Calu3 (cell line): ENCODE measurements at regions not wholly inside any gene's neighbourhood (a gene's known extent, or its start where the extent isn't known, plus 50 kb on each side); places are given as distances from the start of the nearest gene placed in this dataset.
"Not testable (repeated sequence)": the region's sequence is repeated elsewhere in the genome, so short reads cannot be mapped to it uniquely, and the experiment has no call there.

Experiments
- BruUV-seq: library from RNA; stranded (reverse); fragments of 400-500 nt; replicated peaks from 2 replicates; lab custom pipeline; 2021; lab: Mats Ljungman, UMichigan
- CTCF ChIA-PET: fragments of 300-600 bp; sonication (Branson Sonifier 250); formaldehyde crosslinking; loops from one replicate; lab custom pipeline; 2022; ENCODE audit warnings: antibody characterized with exemption; lab: Charles Lee
- DNase-seq: peaks from one replicate; pipeline ENCODE4 v3.0.0; 2022
- H3K27ac Mint-ChIP-seq: one replicate; pipeline ENCODE4 v1.8.0; 2022; ENCODE audit warnings: mixed read lengths; ENCODE audit not compliant: unreplicated experiment
- H3K27me3 Mint-ChIP-seq: one replicate; pipeline ENCODE4 v1.8.0; 2022; ENCODE audit warnings: mixed read lengths; ENCODE audit not compliant: unreplicated experiment
- H3K36me3 Mint-ChIP-seq: one replicate; pipeline ENCODE4 v1.8.0; 2022; ENCODE audit warnings: mild to moderate bottlenecking, moderate library complexity, mixed read lengths; ENCODE audit not compliant: insufficient read depth, unreplicated experiment
- H3K4me1 Mint-ChIP-seq: one replicate; pipeline ENCODE4 v1.8.0; 2022; ENCODE audit warnings: mild to moderate bottlenecking, low read depth, mixed read lengths; ENCODE audit not compliant: unreplicated experiment
- H3K4me3 Mint-ChIP-seq: one replicate; pipeline ENCODE4 v1.8.0; 2022; ENCODE audit warnings: mild to moderate bottlenecking, low read depth, moderate library complexity, mixed read lengths; ENCODE audit not compliant: unreplicated experiment
- H3K9me3 Mint-ChIP-seq: one replicate; pipeline ENCODE4 v1.8.0; 2022; ENCODE audit warnings: low read depth, mixed read lengths; ENCODE audit not compliant: unreplicated experiment
- CTCF ChIP-seq: fragments of 200-600 bp; IDR thresholded peaks from one replicate; pipeline ENCODE4 v1.8.0; 2022; ENCODE audit warnings: antibody characterized with exemption; ENCODE audit not compliant: unreplicated experiment
- intact Hi-C: fragments of 100-400 bp; cut with micrococcal nuclease; formaldehyde crosslinking; loops from one replicate; pipeline ENCODE4 v1.10.0; 2022; ENCODE audit not compliant: unreplicated experiment

GRCh38 chr18:1542230-1542774 is 637.6 kb downstream of the ADCYAP1 start:
- CTCF ChIA-PET = no interaction called here
- no peaks in the 10 kb centered on the region for H3K4me1 Mint-ChIP-seq
- BruUV-seq = no TSS peak
- H3K9me3 Mint-ChIP-seq = peaks cover 2% of the 10 kb centered on the region
- no peak overlapping the region for H3K4me3 Mint-ChIP-seq
- H3K36me3 Mint-ChIP-seq = no peaks in the 10 kb centered on the region
- H3K27me3 Mint-ChIP-seq = no peaks in the 10 kb centered on the region
- TF ChIP-seq CTCF = no peak
- no peak overlapping the region for H3K27ac Mint-ChIP-seq
- intact Hi-C loops = no loop called here
- DNase-seq = no peak

GRCh38 chr18:1544016-1544415 is 639.3 kb downstream of the ADCYAP1 start:
- Mint-ChIP-seq H3K9me3 (peaks cover 2% of the 10 kb centered on the region), H3K4me3 (no peak overlapping the region), H3K4me1 (no peaks in the 10 kb centered on the region), H3K36me3 (no peaks in the 10 kb centered on the region), H3K27ac (no peak overlapping the region), H3K27me3 (no peaks in the 10 kb centered on the region)
- BruUV-seq = no TSS peak
- CTCF ChIA-PET = interaction anchor here (0.5 kb wide), 1 partner anchor 111 kb away, joined by 12 read pairs; no protein-coding TSS in a partner anchor
- no peak for TF ChIP-seq CTCF
- no peak for DNase-seq
- intact Hi-C loops = no loop called here

GRCh38 chr18:1557711-1558110 is 653.0 kb downstream of the ADCYAP1 start:
- H3K27me3 Mint-ChIP-seq, DNase-seq, H3K4me1 Mint-ChIP-seq, H3K9me3 Mint-ChIP-seq, H3K27ac Mint-ChIP-seq, intact Hi-C loops, H3K36me3 Mint-ChIP-seq, BruUV-seq, CTCF ChIA-PET, H3K4me3 Mint-ChIP-seq: not testable (repeated sequence)

GRCh38 chr18:1559563-1559962 is 654.9 kb downstream of the ADCYAP1 start:
- H3K27ac Mint-ChIP-seq = no peak overlapping the region
- DNase-seq = no peak
- BruUV-seq = no TSS peak
- intact Hi-C loops = no loop called here
- CTCF ChIA-PET = no interaction called here
- H3K36me3 Mint-ChIP-seq = no peaks in the 10 kb centered on the region
- TF ChIP-seq CTCF = no peak
- no peaks in the 10 kb centered on the region for H3K27me3 Mint-ChIP-seq
- H3K9me3 Mint-ChIP-seq = peaks cover 8% of the 10 kb centered on the region
- H3K4me1 Mint-ChIP-seq = no peaks in the 10 kb centered on the region
- no peak overlapping the region for H3K4me3 Mint-ChIP-seq

GRCh38 chr18:1564793-1565192 is 660.1 kb downstream of the ADCYAP1 start:
- Mint-ChIP-seq H3K9me3 (no peaks in the 10 kb centered on the region), H3K36me3 (no peaks in the 10 kb centered on the region), H3K4me1 (no peaks in the 10 kb centered on the region), H3K27me3 (no peaks in the 10 kb centered on the region), H3K4me3 (no peak overlapping the region), H3K27ac (no peak overlapping the region)
- intact Hi-C loops = no loop called here
- CTCF ChIA-PET = no interaction called here
- no peak for TF ChIP-seq CTCF
- no peak for DNase-seq
- no TSS peak for BruUV-seq
